NT2/D1 (cell line): ENCODE measurements at regions not wholly inside any gene's neighbourhood (a gene's known extent, or its start where the extent isn't known, plus 50 kb on each side); places are given as distances from the start of the nearest gene placed in this dataset.

Experiments
- SUZ12 ChIP-seq: IDR thresholded peaks from 2 replicates; pipeline ENCODE4 v1.6.1; 2011; ENCODE audit not compliant: insufficient read length, insufficient read depth; ENCODE audit errors: extremely low read depth
- YY1 ChIP-seq: IDR thresholded peaks from 2 replicates; pipeline ENCODE4 v1.6.1; 2011; ENCODE audit not compliant: insufficient read length, insufficient read depth
- ZNF274 ChIP-seq: IDR thresholded peaks from 2 replicates; pipeline ENCODE4 v1.6.1; 2011; ENCODE audit warnings: mild to moderate bottlenecking, low read depth, low read length

DNA sequence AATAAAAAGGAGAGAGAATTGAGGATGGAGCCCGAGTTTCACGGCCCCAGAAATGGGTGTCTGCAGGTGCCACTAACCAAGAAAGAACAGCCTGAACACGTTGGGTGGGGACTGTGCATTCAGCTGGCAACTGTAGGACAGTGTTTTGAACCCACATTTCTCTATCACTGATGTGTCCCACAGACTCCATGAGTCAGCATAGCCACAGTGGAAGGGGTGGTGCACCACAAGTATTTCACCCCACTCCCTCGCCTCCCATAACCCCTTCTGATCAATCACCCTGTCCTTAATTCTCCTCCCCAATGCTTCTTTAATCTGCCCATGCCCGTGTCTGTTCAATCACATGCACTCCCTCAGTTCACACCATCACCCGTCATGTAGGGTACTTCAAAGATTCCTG lies 291.5 kb downstream of the ZNF516 start:
- TF ChIP-seq ZNF274 (no peak), YY1 (no peak), SUZ12 (no peak)
